DND-41 (cell line): ENCODE measurements at regions not wholly inside any gene's neighbourhood (a gene's known extent, or its start where the extent isn't known, plus 50 kb on each side); places are given as distances from the start of the nearest gene placed in this dataset.

Source experiments
- CTCF ChIP-seq: IDR thresholded peaks from 2 replicates; pipeline ENCODE4 v1.5.1; 2012; ENCODE audit warnings: borderline replicate concordance, low read length, moderate library complexity, mild to moderate bottlenecking; ENCODE audit not compliant: poor library complexity, severe bottlenecking; ENCODE audit errors: extremely low read depth
- EZH2 ChIP-seq: IDR thresholded peaks from 3 replicates; pipeline ENCODE4 v1.6.1; 2012; ENCODE audit warnings: borderline replicate concordance, low read depth, mild to moderate bottlenecking, moderate library complexity, low read length, inconsistent platforms; ENCODE audit not compliant: severe bottlenecking

- no peak for TF ChIP-seq CTCF
- TF ChIP-seq EZH2: no peak
Measured at GRCh38 chr6:122877302-122877701, 88.2 kb downstream of the SMPDL3A start.
